GM18873 (cell line): ENCODE measurements at regions not wholly inside any gene's neighbourhood (a gene's known extent, or its start where the extent isn't known, plus 50 kb on each side); places are given as distances from the start of the nearest gene placed in this dataset.

Source experiments
- ATAC-seq: cut with Tn5 transposase; IDR thresholded peaks from one replicate; pipeline ENCODE4 v1.9.1; 2021; ENCODE audit warnings: mild to moderate bottlenecking, moderate library complexity, moderate number of reproducible peaks; ENCODE audit not compliant: unreplicated experiment, low FRiP score

DNA sequence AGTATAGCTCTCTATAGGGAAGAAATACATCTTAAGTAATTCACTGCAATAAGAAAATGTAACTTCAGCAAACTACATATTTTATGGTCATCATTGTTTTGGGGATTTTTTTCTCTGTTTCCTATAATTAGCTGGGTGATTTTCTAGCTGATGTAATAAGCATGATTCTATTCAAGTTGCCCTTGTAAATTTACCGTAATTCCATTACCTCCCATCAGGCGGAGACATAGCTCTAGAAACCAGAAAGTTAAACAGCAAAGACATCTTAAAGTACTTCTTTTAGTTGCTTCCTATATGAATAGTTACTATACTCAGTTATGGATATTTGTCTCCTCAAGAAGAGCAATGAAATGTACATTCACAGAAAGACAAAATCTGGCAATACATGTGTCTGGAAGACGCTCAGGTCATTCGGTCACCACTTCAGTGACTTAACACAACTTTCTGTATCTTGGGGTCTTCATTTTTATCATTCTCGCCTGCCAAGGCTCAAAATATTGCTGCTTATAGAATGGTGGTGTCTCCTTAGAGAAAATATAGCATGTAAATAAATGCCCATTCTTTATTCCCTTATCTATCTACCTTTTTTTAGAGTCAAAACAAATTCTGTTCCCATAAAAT lies 239.9 kb upstream of the ZC3H12C start:
- ATAC-seq: peak; percentile 69

GRCh38 chr11:109854731-109855130 lies 238.5 kb upstream of the ZC3H12C start:
- no peak for ATAC-seq

DNA sequence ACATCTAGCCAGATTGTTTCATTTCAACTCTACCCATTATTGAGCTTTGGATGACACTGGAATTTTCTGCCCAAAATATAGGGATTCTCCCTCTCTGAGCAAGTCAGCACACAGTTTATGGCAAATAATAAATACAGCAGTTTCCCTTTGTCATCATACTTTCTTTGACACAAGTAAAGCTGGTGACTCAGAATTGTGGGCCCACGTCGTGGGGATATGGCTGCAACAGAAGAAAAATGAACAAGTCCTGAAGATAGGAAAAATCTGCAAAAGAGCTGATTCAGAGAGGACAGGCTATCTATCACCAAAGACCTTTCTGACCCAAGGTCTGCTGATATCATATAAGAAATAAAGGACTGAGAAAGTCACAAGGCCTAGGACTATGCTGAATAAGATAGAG lies 236.3 kb upstream of the ZC3H12C start:
- no peak for ATAC-seq

- ATAC-seq: no peak
These were observed 235.6 kb upstream of the ZC3H12C start for GRCh38 chr11:109857637-109858036.

GRCh38 chr11:109858152-109858551 lies 235.0 kb upstream of the ZC3H12C start:
- no peak for ATAC-seq

DNA sequence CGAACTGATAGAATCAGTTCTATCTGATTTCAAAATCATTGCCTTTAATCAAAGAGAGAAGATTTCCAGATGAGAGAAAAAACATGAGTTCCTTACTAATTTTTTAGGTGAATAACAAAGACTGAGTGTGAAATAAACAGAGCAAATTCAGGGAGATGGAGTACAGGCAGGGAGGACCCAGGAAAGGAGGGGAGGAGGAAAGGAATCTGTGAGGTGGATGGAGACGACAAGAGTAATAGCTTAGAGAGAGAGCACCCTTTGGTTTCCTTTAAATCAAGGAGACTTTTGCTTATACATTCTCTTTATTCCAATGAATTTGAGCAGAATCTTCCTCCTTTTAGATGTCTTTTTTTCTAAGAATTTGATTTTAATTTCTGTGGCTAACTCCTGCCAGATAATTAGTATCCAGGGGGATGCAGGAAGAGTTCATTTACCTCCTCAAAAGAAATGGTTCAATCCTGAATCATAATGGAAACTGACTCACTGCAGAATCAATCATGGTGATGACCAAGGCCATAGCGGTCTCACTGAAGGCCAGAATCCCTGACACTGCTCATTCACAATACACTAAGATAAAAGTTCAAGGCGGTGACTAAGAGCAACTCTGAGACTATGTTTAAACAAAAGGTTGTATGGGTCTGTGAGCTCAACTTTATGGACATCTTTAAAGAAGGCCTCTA lies 234.0 kb upstream of the ZC3H12C start:
- no peak for ATAC-seq

GRCh38 chr11:109862835-109863234 lies 230.4 kb upstream of the ZC3H12C start:
- no peak for ATAC-seq

- ATAC-seq: peak; percentile 97
These were observed 229.0 kb upstream of the ZC3H12C start for GRCh38 chr11:109864151-109864661.

DNA sequence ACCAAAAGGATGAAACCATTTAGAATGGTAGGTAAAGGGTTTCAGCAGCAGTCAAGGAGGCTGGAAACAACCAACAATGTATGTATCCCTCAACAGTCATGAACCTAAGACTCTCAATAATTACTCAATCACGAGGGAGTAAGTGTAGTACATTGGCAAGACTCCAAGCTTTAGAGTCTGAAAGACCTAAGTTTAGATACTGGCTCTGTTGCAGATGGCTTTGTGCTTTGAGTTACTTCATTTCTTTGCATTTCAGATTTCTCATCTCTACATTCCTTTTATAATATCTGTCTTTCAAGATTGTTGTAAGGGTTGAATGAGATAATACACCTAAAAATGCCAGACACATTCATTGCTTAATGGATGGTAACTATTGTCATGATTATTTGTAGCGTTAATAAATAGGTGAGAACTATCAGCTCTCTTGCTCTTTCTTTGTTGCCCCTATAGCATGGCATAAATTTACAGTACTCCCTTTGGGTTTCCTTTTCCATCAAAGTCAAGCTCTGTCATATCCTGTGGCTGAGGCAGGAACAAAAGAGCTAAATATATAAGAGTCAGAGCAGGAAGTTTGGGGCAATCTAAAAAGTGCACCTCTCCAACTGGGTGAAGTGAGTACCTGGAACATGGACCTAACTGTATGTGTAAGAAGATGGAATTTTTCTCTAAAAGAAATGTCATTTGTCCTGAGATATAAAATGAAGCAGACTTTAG lies 228.2 kb upstream of the ZC3H12C start:
- ATAC-seq: no peak

- no peak for ATAC-seq
These were observed 227.5 kb upstream of the ZC3H12C start for GRCh38 chr11:109865548-109866186.

DNA sequence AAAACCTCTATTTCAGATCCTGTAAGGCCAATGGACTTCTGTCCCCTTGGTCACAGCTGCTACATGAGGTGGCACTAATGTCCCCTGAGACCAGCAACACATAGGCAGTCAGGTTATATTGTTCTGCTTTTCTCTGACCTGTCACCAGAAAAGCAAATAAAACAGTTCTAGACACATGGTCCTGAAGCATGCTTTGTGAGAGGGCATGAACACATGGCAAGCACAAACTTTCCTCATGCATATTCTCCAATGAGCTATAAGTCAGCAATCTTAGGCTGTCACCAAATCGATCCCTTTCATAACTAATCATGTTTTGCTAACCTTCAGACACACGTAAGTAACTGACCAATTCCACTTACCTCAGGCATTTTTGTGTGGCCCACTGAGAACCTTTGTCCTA lies 225.4 kb upstream of the ZC3H12C start:
- ATAC-seq: no peak

DNA sequence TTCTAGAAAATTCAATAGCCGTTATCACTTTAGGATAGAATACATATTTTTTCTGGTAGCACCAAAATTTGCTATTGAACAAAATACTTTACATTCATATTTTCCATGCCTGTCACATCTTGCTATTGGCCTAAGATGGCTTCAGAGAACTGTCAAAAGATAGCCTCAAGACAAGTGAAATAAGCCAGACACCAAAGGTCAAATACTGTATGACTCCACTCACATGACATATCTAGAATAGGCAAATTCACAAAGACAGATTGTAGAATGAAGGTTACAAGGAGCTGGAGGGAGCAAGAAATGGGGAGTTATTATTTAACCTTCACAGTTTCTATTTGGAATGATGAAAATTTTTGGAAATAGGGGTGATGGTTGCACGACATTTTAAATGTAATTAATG lies 223.7 kb upstream of the ZC3H12C start:
- ATAC-seq: no peak

- ATAC-seq: no peak
These were observed 222.9 kb upstream of the ZC3H12C start for GRCh38 chr11:109870297-109870696.

GRCh38 chr11:109877043-109877442 lies 216.1 kb upstream of the ZC3H12C start:
- ATAC-seq: no peak

DNA sequence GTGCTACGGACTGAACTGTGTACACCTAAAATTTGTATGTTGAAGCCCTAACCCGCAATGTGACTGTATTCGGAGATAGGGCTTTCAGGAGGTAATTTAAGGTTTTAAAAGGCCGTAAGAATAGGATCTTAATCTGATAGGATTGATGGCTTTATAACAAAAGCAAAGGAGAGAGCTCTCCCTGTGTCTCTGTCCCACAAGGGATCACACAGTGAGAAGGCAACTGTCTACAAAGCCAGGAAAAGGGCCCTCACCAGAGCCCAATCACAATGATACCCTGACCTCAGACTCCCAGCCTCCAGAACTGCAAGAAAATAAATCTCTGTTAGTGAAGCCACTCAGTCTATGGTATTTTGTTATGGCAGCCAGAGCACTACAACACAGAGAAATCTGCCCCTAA lies 208.7 kb upstream of the ZC3H12C start:
- ATAC-seq: no peak

DNA sequence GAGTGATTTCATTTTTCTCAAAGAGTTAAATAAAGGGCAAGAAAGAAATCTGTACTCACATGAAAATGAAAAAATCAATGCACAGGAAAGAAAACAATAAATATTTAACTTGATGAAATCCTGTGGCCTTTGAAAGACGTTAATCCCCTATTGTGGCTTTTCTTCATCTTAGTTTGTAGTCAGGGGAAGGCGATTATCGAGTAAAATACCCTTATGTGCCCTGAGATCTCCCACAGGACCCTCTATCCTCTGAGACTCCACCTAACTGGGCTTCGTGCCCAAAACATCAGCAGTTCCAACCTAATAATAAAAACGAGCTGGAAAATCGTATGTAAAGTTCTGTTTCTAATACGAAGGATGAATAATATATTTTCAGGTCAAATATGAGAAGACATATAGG lies 208.2 kb upstream of the ZC3H12C start:
- ATAC-seq: no peak

DNA sequence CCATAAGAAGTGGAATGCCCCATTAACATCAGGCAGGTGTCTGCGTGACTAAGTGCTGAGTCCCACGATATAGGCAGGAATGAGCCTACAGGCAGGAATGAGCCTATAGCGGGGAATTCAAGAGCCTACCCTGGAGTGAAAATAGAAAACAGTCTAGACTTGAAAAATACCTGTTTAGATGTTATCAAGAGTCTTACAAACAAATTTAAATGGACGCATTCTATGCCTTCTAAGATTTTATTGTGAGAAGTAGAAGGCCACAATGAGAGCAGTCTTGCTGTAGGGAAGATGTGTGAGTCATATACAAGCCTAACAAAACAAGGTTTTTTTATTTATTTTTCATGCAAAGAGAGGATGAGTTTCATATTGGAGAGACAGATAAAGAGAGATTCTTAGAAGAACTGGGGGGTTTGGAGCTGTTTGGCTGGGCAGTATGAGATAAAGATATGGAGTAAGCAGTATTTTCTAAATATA lies 200.8 kb upstream of the ZC3H12C start:
- no peak for ATAC-seq

GRCh38 chr11:109894242-109894641 lies 198.9 kb upstream of the ZC3H12C start:
- ATAC-seq: no peak

DNA sequence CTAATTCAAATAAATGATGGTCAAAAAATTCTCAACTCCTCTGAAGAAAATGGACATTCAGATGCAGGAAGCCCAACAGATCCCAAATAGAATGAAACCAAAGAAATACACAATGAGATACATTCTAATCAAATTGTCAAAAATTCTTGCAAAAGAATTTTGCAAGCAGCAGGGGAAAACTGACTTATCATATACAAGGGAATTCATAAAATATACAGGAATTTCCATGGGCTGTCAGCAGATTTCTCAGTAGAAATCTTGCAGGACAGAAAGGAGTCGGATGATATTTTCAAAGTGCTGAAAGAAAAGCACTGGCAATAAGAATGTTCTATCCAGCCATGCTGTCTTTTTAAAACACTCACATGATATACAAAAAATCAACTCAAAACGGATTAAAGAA lies 194.6 kb upstream of the ZC3H12C start:
- no peak for ATAC-seq

DNA sequence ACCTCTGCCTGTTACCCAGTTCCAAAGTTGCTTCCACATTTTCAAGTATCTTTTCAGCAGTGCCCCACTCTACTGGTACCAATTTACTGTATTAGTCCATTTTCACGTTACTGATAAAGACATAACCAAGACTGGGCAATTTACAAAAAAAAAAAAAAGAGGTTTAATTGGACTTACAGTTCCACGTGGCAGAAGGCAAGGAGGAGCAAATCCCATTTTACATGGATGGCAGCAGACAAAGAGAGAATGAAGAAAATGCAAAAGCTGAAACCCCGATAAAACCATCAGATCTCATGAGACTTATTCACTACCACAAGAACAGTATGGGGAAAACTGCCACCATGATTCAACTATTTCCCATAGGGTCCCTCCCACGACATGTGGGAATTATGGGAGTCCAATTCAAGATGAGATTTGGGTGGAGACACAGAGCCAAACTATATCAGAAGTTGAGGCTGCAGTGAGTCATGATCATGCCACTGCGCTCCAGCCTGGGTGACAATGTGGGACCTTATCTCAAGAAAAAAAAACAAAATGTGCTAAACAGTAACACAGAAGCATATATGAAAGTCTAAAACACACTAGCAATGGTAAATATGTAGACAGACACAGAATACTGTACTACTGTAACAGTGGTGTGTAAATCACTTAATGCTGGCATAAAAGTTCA lies 190.3 kb upstream of the ZC3H12C start:
- ATAC-seq: no peak
